CMK (cell line): ENCODE measurements at regions not wholly inside any gene's neighbourhood (a gene's known extent, or its start where the extent isn't known, plus 50 kb on each side); places are given as distances from the start of the nearest gene placed in this dataset.
"Not testable (repeated sequence)": the region's sequence is repeated elsewhere in the genome, so short reads cannot be mapped to it uniquely, and the experiment has no call there.

Experiments
- DNase-seq: peaks from one replicate; pipeline ENCODE4 v3.0.0-alpha.2; 2010; ENCODE audit warnings: low read depth

- DNase-seq, result no peak
Measured at GRCh38 chr4:189615217-189615663, 325.4 kb upstream of the FRG1 start.

- not testable (repeated sequence) for DNase-seq
Measured at GRCh38 chr4:189617741-189618140, 322.9 kb upstream of the FRG1 start.

GRCh38 chr4:189619441-189620250 lies 321.0 kb upstream of the FRG1 start:
- not testable (repeated sequence) for DNase-seq

- not testable (repeated sequence) for DNase-seq
Measured at GRCh38 chr4:189622574-189622973, 318.1 kb upstream of the FRG1 start.

GRCh38 chr4:189627041-189627440 lies 313.6 kb upstream of the FRG1 start:
- not testable (repeated sequence) for DNase-seq

- DNase-seq, result not testable (repeated sequence)
Measured at GRCh38 chr4:189629733-189630132, 310.9 kb upstream of the FRG1 start.

GRCh38 chr4:189630913-189631567 lies 309.6 kb upstream of the FRG1 start:
- not testable (repeated sequence) for DNase-seq

GRCh38 chr4:189631568-189631916 lies 309.1 kb upstream of the FRG1 start:
- DNase-seq, result not testable (repeated sequence)

- not testable (repeated sequence) for DNase-seq
Measured at GRCh38 chr4:189650436-189650835, 290.2 kb upstream of the FRG1 start.

GRCh38 chr4:189653130-189653653 lies 287.5 kb upstream of the FRG1 start:
- DNase-seq, result not testable (repeated sequence)

- DNase-seq, result not testable (repeated sequence)
Measured at GRCh38 chr4:189653983-189654382, 286.7 kb upstream of the FRG1 start.

GRCh38 chr4:189654396-189654795 lies 286.3 kb upstream of the FRG1 start:
- not testable (repeated sequence) for DNase-seq

GRCh38 chr4:189655817-189656216 lies 284.9 kb upstream of the FRG1 start:
- DNase-seq, result not testable (repeated sequence)

GRCh38 chr4:189656641-189657040 lies 284.0 kb upstream of the FRG1 start:
- no peak for DNase-seq

GRCh38 chr4:189658259-189658658 lies 282.4 kb upstream of the FRG1 start:
- not testable (repeated sequence) for DNase-seq

- DNase-seq, result not testable (repeated sequence)
Measured at GRCh38 chr4:189658831-189659230, 281.8 kb upstream of the FRG1 start.

- no peak for DNase-seq
Measured at GRCh38 chr4:189659287-189659686, 281.4 kb upstream of the FRG1 start.

GRCh38 chr4:189660722-189661360 lies 279.8 kb upstream of the FRG1 start:
- DNase-seq, result no peak

- no peak for DNase-seq
Measured at GRCh38 chr4:189664693-189665250, 275.9 kb upstream of the FRG1 start.

GRCh38 chr4:189665712-189666305 lies 274.9 kb upstream of the FRG1 start:
- not testable (repeated sequence) for DNase-seq

GRCh38 chr4:189667386-189667785 lies 273.3 kb upstream of the FRG1 start:
- DNase-seq, result not testable (repeated sequence)
